Astrocyte of the hippocampus (primary cell): ENCODE measurements at regions not wholly inside any gene's neighbourhood (a gene's known extent, or its start where the extent isn't known, plus 50 kb on each side); places are given as distances from the start of the nearest gene placed in this dataset.
"Not testable (repeated sequence)": the region's sequence is repeated elsewhere in the genome, so short reads cannot be mapped to it uniquely, and the experiment has no call there.

Source experiments
- DNase-seq: peaks from one replicate; pipeline ENCODE4 v3.0.0; 2011; ENCODE audit warnings: low read depth, low spot score

DNA sequence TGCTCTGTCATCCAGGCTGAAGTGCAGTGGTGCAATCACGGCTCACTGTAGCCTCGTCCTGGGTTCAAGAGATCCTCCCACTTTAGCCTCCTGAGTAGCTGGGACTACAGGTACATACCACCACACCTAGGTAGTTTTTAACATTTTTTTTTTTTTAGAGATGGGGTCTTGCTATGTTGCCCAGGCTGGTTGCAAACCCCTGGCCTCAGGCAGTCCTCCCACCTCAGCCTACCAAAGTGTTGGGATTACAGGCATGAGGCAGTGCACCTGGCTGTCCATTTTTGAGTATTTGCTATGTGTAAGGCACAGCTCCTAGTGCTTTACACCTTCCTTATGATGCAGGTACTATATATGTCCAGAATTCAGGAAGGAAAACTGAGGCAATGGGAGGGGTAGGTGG lies 138.8 kb upstream of the ZNF536 start:
- DNase-seq = no peak

DNA sequence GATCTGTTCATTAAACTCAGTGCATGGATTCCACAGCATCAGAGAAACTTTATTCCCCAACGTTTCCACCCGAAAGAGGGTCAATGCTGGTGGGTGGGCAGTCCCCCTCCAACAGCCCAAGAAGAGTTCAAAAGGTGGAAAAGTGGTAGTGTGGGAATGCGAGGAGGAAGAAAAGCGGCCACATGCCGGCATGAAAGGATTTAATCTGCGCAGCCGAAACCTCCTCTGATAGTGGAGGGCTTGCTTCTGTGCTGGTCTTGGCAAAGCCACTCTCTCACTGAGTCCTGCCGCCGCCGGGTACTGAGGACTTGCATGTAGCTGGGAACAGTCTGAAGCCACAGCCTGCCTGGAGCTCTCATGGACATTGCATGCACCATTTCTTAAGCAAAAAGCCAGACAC lies 136.2 kb upstream of the ZNF536 start:
- peak; percentile 67 for DNase-seq

DNA sequence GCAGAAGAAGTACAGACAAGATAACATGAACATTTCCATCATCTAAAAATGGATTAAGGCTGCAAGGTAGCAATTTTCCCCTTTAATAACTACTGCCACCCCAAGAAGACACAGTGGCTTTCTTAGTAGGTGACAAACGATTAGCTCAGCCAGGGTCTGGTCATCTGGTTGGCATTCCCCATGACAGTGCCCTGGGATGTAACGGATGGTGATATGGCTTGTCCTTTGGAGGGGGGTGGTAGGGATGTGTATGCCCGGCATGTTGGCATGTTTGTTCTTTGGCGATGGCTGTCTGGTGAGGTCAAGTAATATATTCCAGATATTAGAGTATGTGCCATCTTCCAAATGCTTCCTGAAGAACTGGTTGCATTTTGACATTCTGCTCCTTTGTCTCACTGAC lies 135.6 kb upstream of the ZNF536 start:
- no peak for DNase-seq

DNA sequence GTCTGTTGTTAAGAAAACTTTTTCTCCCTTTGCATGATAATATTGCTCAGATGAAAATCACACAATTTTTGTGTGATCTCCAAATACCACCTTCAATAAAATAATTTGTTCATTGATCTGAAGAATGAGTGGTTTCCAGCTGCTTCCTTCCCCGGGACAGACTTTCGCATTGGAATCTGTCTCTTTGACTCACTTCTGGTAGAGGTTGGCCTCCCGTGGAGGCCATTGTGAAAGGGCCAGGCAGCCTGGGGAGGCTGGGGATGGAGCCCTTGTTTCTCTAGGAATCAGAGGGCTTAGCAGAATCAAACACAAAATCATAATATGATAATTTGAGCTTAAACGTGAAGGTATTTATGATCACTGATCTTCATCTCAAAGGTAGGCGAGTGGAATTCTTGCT lies 135.0 kb upstream of the ZNF536 start:
- DNase-seq = no peak

DNA sequence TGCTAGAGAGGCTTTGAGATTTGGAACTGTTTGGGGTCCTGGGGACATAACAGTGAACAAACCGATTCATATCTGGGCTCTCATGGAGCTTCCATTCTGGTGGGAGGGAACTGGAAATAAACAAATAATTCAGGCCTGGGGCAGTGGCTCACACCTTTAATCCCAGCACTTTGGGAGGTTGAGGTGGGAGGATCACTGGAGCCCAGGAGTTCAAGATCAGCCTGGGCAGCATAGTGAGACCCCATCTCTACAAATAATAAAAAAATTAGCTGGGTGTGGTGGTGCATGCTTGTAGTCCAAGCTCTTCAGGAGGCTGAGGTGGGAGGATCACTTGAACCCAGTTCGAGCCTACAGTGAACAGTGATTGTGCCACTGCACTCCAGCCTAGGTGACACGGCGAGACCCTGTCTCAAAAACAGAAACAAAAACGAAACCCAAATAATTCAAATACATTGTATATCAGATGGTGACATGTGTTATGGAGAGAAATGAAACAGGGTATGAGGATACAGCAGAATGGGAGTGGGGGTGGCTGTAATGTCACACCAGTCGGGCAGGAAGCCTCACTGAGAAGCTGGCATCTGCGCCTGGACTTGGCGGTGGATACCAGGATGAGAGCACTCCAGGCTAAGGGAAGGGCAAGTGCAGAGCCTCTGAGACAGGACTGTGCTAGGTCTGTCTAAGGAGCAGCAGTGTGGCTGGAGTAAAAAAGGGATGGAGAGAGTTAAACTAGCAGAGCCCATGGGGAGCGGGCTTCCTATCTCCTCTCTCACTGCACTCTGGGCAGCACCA lies 131.1 kb upstream of the ZNF536 start:
- no peak for DNase-seq

DNA sequence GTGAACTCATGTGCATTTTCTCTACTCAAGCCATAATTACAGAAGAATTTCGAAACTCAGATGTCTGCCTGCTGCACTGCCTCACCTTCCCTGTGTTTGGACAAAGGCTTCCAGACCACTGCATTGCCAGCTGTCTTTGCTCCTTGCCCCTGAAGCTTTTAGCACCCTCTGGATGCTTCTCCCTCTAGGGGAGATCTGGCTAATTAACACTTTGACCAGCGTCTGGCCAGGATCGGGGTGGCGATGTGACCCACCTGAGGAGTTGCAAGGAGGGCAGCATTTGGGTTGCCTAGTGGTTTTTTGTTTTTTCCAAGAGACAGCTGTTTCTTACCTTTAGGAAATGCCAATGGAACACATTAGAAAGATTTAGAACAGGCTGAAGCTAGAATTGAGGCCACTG lies 127.7 kb upstream of the ZNF536 start:
- no peak for DNase-seq

DNA sequence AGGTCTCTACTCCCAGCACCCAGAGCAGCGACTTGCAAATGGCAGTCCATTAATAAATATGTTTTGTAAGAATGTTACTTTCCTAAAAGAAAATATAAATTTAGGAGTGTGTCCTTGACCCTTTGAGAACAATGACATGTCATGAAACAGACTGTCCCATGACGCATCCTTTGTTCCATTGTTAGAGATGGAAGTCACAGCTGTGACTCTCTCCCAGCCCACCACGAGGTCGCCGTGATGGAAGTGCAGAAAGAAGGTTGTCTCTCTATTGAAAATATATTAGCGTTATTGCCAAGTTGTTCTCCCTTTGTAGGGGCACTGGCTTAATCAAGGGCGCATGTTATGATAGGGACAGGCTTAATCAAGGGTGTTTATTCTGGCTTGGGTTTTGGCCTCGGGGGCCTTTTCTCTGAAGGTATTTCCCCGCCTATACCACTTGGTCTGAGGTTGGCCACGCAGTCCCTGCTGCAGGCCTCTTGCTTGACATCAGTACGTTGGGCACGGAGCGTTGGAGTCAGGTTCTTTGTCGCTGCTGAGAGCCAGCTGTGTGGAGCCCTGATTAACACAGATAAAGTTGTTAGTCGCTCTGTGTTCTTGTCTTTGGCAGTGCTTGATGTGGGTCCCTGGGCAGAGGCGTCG lies 126.7 kb upstream of the ZNF536 start:
- DNase-seq = no peak

DNA sequence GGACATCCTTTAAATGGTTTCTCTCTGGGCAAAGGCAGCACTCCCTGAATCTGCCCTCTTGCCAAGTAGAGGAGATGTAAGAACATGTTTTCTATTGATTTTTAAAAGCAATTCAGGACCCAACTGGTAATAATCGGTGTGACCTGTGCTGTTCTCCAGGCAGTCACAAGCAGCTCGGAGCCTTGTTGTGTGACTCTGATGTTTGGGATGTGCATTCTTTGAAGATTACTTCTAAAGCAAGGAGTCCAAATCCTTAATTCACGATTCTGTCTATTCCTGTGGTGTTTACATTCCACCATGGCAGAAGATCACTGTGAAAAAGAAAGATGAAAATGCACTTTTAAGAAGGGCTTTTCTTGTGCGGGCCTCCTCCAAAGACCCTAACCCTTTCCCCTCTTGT lies 122.3 kb upstream of the ZNF536 start:
- no peak for DNase-seq

DNA sequence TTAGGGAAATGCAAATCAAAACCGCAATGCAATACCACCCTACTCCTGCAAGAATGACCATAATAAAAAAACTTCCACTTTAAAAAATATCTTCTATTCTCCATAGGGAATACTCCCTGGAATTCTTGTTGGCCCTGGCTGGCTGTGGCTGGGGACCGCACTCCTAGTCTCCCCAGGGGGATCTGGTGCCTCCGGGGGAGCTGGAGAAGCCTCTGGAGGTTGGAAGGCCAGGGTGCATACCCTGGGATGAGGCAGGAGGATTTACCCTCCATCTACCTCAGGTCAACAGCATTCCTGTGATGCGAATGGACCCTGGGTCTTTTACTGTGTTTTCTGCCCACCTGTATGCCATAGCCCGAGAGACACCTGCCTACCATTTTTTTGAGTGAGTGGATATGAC lies 120.0 kb upstream of the ZNF536 start:
- DNase-seq = no peak

DNA sequence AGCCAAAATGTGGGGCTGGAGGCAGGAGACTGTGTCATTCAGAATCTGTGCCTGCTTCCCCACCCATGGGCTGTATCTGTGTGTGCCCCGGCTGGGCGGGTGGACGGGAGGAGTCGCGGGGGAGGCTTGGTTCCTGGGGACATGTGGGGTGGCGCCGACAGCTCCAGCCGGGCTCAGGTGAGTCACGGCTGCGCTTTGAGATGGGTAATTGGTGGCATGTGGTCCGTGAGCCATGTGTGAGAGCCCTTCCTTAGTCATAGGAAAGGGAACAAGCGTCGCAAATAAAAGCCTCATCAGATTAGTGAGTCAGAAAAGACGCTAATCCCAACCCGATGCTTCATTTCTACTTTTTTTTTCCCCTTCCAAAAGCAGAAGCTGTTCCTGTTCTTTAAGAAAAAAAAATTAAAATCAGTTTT lies 118.6 kb upstream of the ZNF536 start:
- peak; percentile 56 for DNase-seq

DNA sequence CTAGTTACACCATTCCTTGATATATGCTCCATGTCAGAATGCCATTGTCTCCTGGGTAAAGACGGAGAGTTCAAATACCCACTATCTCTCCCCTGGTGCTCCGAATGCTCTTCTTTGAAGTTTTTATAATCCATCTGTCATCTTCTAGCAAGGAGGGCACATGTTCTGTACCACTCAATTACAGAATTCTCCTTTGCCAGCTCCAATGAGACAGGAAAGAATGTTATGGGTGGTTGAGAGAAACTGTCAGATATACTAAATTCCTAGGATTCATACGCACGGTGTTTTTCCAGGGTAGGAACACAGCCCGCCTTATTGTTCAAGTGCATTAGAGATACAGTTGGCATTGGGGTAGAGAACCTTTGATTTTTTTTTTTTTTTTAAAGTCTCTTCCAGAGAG lies 118.0 kb upstream of the ZNF536 start:
- DNase-seq = no peak

DNA sequence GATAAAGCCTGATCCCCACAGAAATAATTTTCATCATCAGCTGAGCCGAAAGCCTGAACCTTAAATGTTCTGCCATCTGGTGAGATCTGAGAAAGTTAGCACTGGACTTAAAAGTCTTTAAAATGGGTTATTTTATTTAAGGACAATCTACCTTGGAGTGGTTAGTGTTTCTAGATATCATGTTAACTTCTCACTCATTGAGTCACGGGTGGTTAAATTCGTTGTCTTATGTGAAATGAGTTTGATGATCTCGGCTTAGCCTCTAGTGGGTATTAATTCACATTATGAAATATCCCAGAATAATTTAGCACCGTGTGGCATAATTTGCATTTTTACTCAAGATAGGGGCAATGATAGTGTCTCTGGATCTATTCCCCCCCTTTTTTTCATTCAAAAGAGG lies 117.4 kb upstream of the ZNF536 start:
- DNase-seq = no peak

DNA sequence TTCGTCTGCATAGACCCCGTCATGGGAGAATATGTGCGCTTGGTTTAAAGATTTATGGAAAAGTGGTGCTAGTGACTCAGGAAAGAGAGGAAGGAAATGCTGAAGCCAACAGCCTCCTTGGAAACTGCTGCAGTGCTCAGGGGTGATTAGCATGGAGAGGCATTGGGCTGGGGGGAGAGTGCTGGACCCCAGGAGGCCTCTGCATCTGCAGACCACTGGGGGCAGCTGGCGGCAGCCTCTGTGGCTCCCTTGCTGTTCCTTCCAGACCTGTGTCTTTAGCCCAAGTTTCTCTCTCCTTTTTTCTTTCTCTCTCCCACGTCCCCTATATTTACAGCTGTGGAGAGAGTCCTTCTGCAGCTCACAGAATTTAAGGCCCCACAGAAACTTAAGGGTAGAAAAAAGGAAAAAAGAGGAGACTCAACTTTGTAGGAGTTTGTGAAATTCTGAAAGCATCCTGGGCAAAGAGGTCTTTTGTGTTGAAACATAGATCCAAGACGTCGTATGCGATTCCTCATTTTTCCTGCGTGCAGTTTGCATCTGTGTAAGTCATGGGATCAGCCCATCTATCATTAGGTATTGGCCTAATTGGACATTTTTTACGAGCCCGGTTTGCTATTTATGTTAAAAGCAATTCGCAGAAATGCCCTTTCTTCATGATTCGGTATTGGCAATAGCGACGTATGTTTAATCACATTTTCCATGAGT lies 116.2 kb upstream of the ZNF536 start:
- DNase-seq = no peak

DNA sequence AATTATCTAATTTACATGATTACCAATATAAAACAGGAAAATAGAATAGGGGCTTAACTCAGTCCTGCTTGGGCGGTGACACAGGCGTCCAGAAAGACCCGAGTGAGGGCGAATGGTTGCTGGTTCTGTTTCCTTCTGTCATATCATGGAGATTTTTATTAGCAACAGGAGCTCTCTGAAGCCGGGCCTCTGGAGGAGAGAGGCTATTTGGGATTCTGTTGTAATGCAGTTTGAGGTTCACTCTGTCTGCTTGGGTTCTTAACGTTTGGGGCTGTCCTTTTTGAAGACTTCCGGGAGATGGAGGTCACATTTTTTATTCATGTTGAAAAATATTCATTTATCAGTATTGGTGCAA lies 115.7 kb upstream of the ZNF536 start:
- DNase-seq = no peak

DNA sequence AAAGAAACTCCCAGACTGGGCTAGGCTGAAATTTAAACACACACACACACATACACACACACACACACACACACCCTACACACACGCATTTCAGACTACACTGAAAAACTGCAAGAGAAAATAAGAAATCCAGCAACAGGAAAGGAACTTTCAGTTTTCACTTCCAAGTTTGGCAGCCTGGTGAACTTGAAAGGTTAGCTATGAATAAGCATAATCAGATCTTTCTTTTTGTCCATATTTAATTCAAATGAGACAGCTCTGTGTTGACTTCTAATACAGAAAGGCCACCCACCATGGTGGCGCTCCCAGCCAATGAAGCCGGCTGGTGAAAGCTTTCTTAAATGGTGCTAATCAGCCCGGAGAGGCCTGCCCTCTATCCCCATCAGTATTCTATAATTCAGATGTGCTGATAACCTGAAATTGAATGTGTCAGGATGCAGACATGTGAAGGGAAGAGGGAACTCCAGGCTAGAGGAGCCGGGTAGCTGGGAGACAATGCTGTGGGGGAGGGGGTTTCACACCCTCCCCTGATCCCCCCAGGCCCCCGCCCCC lies 108.3 kb upstream of the ZNF536 start:
- DNase-seq = no peak

DNA sequence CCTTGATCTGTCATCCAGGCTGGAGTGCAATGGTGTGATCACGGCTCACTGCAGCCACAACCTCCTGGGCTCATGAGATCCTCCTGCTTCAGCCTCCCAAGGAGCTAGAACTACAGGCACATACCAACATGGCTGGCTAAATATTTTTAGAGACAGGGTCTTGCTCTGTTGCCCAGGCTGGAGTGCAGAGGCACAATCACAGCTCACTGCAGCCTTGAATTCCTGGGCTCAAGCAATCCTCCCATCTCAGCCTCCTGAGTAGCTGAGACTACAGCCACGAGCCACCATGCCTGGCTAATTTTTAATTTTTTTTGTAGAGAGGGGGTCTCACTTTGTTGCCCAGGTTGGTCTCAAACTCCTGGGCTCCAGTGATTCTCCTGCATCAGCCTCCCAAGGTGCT lies 106.3 kb upstream of the ZNF536 start:
- not testable (repeated sequence) for DNase-seq

DNA sequence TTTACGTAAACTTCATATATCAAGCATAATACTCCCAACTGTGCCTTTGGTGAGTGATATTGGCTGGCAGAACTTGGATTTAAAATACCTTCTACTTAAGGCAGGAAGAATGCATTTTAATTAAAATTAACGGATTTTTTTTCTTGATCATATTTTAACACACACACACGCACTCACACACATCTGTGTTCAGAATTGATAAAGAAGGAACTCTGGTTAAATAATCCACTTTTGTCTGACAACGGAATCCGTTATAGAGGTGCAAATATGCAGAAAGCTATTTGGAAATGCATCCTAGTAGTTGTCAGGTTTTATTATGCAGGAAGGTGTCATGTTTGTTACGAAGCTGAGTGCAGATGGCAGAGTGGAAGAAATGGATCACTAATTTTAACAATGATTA lies 105.5 kb upstream of the ZNF536 start:
- DNase-seq = no peak

DNA sequence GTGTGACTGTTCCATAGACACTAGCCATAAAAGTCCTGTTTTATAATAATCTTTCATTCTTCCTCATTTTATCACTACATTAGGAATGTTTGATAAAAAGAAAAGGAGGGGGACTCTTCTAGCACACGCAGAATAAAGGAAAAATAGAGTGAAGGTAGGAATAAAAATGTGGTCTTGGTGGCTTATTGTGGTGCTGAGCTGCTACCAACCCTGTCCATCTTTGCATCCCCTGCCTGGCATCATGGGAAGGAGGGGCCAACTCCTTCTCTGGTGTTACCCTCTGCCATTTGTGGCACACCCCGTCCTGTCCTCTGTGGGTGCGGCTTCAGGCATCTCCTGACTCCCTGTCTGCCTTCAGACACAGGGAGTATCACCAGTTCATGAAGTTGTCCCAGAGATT lies 104.9 kb upstream of the ZNF536 start:
- no peak for DNase-seq

DNA sequence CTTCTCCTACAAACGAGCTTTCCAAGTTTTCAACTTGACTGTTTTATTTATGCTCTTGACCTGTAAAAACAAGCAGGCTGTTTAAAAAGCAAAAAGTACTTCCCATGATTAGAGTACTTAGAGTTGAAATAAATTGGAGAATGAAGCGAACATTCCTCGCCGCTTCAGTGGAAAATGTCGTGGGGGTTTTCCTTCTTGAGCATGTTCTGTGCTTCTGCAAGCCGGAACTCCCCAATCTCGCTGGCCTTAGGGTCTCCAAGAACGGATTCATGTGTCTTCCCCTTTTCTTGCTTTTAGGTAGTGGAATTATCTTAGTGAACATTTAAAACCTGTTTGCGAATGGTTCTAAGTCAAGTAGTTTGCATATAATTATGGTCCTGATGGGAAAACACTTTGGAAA lies 103.6 kb upstream of the ZNF536 start:
- no peak for DNase-seq

DNA sequence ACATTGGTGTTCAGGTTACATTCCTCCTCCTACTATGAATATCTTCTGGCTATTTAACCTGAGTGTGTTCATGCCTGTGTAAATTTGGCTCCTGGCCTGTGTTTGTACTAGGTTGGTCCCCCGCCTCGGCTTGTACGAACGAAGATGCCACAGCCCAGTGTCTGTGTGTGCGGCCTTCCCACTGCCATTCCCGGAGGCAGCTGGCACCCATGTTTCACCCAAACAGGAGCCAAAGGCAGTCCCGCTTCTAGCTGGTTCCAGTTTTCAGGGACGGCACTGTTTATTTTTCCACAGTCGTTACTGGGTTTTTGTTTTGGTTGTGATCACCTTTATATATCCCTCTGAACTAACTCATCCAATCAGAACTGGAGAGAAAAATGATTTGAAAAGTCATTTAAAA lies 102.5 kb upstream of the ZNF536 start:
- no peak for DNase-seq

DNA sequence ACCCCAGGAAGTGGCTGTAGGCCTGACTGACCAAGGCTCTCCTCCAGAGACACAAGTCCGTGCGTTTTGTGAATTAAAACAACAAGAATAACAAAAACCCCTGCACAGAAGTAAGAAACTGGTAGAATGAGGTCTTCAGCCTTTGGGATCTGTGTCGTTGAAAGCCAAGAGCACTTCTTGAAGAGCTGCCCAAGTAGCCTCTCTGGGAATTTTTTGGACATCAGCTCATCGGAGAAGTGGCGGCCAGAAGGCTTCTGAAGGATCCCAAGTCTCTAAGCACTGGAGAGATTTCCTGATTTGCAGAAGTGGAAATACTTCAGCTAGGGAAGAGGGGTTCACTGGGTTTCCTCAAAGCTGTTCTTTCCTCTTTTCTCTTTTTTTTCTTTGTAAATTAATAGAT lies 100.4 kb upstream of the ZNF536 start:
- DNase-seq = no peak

DNA sequence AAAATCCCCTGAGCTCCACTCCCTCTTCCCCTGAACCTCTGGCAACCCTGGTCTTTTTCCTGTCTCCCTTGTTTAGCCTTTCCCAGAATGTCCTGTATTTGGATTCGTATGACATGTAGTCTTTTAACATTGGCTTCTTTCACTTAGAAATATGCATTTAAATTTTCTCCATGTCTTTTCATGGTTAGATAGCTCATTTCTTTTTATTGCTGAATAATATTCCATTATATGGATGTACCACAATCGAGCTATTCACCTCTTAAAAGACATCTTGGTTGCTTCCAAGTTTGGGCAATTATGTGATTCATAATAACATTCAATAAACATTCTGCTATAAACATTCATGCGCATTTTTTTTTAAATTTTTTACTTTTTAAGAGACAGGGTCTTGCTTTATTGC lies 99.6 kb upstream of the ZNF536 start:
- DNase-seq = no peak

DNA sequence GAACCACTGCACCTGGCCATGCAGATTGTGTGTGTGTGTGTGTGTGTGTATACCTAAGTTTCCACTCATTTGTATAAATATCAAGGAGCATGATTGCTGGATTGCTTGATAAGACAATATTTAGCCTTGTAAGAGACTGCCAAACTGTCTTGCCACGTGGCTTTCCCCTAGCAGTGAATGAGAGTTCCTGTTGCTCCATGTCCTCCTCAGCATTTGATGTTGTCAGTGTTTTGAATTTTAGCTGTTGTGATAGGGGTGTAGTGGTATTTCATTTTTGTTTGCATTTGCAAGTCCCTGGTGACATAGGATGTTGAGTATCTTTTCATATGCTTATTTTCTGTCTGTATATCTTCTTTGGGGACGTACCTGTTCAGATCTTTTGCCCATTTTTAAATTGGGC lies 99.0 kb upstream of the ZNF536 start:
- no peak for DNase-seq
